Adipocyte (in vitro differentiated cells): ENCODE measurements at regions not wholly inside any gene's neighbourhood (a gene's known extent, or its start where the extent isn't known, plus 50 kb on each side); places are given as distances from the start of the nearest gene placed in this dataset.

Experiments used
- DNase-seq: peaks from one replicate; pipeline ENCODE4 v3.0.0-alpha.2; 2015; ENCODE audit warnings: low read depth
- H3K27me3 ChIP-seq: replicated peaks from 2 replicates; pipeline ENCODE4 v1.7.0; 2013; ENCODE audit warnings: mild to moderate bottlenecking, low read length, moderate library complexity; ENCODE audit not compliant: control insufficient read depth, insufficient read depth
- H3K36me3 ChIP-seq: 2 replicates; pipeline ENCODE4 v1.7.0; 2013; ENCODE audit warnings: low read length, mild to moderate bottlenecking, moderate library complexity; ENCODE audit not compliant: control insufficient read depth, insufficient read depth, severe bottlenecking
- H3K4me1 ChIP-seq: 2 replicates; pipeline ENCODE4 v1.7.0; 2013; ENCODE audit warnings: mild to moderate bottlenecking, low read length, moderate library complexity; ENCODE audit not compliant: control insufficient read depth, insufficient read depth
- H3K4me3 ChIP-seq: 2 replicates; pipeline ENCODE4 v1.7.0; 2013; ENCODE audit warnings: mild to moderate bottlenecking, low read length, moderate library complexity
- H3K9ac ChIP-seq: 2 replicates; pipeline ENCODE4 v1.7.0; 2013; ENCODE audit warnings: mild to moderate bottlenecking, low read length, moderate library complexity
- H3K9me3 ChIP-seq: 2 replicates; pipeline ENCODE4 v1.7.0; 2013; ENCODE audit warnings: mild to moderate bottlenecking, low read length, moderate library complexity; ENCODE audit not compliant: control insufficient read depth

- H3K4me1 ChIP-seq, result no peaks in the 10 kb centered on the region
- H3K27me3 ChIP-seq, result peaks cover 68% of the 10 kb centered on the region
- H3K4me3 ChIP-seq, result no peak overlapping the region
- peaks cover 10% of the 10 kb centered on the region for H3K9me3 ChIP-seq
- no peaks in the 10 kb centered on the region for H3K36me3 ChIP-seq
- DNase-seq, result no peak
- H3K9ac ChIP-seq, result no peak overlapping the region
Observed at GRCh38 chr7:1380231-1380815, 78.9 kb downstream of the MICALL2 start.

- Histone ChIP-seq H3K9ac (no peak overlapping the region), H3K4me3 (no peak overlapping the region), H3K27me3 (peaks cover 72% of the 10 kb centered on the region), H3K9me3 (peaks cover 10% of the 10 kb centered on the region), H3K36me3 (no peaks in the 10 kb centered on the region), H3K4me1 (no peaks in the 10 kb centered on the region)
- DNase-seq, result no peak
Observed at GRCh38 chr7:1380821-1381580, 78.3 kb downstream of the MICALL2 start.

GRCh38 chr7:1382553-1383397 is 76.5 kb downstream of the MICALL2 start:
- H3K4me1 ChIP-seq, result no peaks in the 10 kb centered on the region
- peaks cover 69% of the 10 kb centered on the region for H3K27me3 ChIP-seq
- H3K36me3 ChIP-seq, result no peaks in the 10 kb centered on the region
- no peak for DNase-seq
- H3K9me3 ChIP-seq, result peaks cover 10% of the 10 kb centered on the region
- no peak overlapping the region for H3K4me3 ChIP-seq
- H3K9ac ChIP-seq, result no peak overlapping the region

GRCh38 chr7:1383398-1384112 is 75.7 kb downstream of the MICALL2 start:
- peaks cover 10% of the 10 kb centered on the region for H3K9me3 ChIP-seq
- H3K4me1 ChIP-seq, result no peaks in the 10 kb centered on the region
- no peaks in the 10 kb centered on the region for H3K36me3 ChIP-seq
- no peak for DNase-seq
- no peak overlapping the region for H3K4me3 ChIP-seq
- H3K9ac ChIP-seq, result no peak overlapping the region
- H3K27me3 ChIP-seq, result peaks cover 72% of the 10 kb centered on the region

- H3K36me3 ChIP-seq, result no peaks in the 10 kb centered on the region
- H3K27me3 ChIP-seq, result peaks cover 72% of the 10 kb centered on the region
- H3K9ac ChIP-seq, result no peak overlapping the region
- peaks cover 10% of the 10 kb centered on the region for H3K9me3 ChIP-seq
- no peaks in the 10 kb centered on the region for H3K4me1 ChIP-seq
- no peak overlapping the region for H3K4me3 ChIP-seq
- no peak for DNase-seq
Observed at GRCh38 chr7:1384113-1384415, 75.2 kb downstream of the MICALL2 start.
